NCI-H1105 treated with DMSO at 0.1 percent for 48 hours (cell line): ENCODE measurements at regions not wholly inside any gene's neighbourhood (a gene's known extent, or its start where the extent isn't known, plus 50 kb on each side); places are given as distances from the start of the nearest gene placed in this dataset.

ENCODE experiments used
- DNase-seq: peaks from one replicate; lab custom pipeline; 2025; lab: John Stamatoyannopoulos, UW

DNA sequence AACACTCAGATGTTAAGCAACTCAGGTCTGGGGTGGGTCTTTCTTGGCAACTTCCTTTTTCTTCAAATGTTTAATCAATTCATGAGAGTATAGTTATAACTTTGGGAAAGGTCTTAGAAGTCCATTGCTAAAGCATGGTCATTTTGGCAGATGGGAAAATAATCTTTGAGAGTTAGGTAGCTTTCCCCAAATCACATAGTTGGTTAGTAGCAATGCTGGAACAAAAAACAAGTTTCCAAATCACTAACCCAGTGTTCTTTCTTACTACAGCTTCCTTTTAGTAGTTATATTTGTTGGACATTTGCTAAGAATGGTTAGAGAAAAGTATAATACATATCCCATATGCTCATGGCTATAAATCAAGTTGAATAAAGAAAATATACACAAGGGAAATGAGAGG is 185.2 kb upstream of the SLC14A2 start:
- DNase-seq: no peak

DNA sequence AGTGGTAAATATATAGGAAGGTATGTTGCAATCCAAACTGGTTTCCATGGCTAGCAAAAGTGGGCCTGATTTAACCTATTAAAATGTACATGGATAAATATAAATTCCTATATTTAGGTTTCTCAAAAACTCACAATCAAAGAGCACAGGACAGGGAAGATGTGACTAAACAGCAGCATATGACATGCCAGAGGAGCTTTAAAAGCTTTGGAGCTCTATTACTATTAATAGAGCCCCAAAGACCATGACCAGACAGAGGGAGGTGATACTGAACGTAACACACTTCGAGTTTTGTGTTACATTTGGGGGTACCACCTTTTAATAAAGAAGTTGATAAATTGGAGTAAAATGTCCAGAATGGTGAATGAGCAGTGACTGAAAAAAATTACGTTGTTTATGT is 179.5 kb upstream of the SLC14A2 start:
- DNase-seq: no peak

DNA sequence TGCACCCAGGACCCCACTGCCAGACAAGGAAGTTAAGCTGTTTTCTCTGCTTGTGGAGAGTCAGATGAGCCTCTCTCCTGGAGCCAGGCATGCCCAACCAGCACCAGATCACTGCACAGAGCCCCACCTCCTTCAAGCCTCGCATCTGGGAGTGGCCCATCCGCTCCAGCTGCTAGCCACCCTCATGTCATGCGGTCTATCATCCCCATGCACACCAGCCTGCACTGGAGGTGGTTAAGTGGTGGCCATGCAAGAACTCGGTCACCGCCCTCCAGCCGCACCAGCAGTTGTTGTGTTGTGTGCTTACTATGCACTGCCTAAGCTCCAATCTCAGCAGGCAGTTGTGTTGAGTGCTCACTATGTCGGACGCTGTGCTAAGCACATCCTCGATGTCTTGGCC is 177.9 kb upstream of the SLC14A2 start:
- DNase-seq: no peak

DNA sequence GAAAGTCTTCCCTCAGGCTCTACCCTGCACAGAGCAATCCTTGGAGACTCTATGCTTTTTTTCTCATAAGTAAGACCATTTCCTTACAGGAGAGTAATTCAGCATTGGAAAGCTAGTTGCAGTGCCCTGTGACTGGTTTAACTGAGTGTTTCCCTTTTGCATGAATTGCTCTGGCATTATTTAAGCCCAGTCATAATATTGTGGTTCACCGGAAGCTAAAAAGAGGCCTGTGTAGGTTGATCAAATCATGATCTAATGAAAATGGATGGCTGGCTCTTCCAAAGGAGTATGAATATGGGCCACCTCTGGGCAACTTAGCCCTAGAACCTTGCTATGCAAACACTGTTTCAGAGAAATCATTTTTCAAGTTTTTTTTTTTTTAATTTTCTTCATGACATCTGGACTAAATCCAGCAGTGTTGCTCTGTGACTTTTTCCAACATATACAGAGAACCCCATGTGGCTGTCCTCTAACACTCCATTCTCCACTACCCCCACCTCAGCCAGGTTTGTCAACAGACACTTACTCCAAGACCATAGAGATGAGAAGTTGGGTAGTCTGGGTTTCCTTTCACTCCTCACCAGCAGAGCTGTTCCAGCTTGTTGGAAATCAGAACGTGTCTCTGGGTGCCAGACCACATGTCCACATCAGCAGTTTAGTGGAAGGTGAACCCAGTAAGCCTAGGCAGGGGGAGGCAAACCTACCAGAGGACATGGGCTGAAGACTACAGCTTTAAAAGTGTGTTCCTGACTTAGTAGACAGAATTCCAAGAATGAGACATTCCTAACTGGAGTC is 175.2 kb upstream of the SLC14A2 start:
- DNase-seq: no peak

DNA sequence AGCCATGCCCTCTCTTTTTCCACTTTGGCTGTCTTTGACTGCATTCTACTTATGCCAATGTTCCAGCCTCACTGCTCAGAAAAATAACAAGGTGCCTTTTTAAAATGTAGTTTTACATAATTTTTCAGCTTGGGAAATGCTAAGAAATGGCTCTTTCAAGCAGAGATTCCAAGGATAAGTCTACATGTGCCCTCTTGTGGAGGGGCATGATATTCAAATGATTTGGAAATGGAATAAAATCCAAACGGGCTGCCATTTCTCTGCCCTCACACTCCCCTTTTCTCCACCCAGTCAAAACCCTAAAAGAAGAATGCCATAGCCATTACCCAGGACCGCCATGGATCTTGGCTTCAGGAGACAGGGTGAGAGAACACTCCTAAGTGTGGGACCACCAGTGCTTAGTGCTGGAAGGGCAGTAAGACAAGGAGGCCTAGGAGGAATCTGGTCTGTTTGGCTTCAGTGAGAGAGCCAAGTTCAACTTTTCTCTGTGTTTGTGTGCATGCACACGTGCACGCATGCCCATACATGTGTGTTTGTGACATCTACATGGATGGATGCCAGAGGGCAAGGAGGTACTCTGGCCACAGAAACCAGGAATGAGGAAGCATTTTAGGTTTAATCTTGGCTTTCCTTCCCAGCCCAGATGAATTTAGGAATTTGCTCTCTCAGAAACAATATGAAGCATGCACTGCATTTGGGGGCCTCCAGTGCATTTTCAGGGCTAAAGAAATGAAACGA is 174.0 kb upstream of the SLC14A2 start:
- DNase-seq: no peak

DNA sequence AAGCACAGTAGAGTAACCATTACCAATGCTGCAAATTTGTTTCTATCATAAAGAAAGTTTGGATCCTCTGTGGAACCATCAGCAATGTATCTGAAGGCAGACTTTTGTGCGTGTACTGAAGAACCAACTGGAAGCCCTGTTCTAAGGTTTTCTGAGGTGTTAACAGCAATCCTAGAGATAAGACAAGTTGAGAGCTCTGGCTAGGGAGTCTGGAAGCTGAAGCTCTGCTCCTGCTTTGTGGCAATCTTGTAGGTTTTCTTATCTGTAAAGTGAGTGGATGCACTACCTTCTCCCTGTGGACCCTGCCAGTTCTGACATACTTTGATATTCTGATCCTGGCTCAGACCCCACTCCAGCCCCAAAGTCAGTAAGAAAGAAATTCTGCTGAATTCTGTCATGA is 171.2 kb upstream of the SLC14A2 start:
- no peak for DNase-seq

DNA sequence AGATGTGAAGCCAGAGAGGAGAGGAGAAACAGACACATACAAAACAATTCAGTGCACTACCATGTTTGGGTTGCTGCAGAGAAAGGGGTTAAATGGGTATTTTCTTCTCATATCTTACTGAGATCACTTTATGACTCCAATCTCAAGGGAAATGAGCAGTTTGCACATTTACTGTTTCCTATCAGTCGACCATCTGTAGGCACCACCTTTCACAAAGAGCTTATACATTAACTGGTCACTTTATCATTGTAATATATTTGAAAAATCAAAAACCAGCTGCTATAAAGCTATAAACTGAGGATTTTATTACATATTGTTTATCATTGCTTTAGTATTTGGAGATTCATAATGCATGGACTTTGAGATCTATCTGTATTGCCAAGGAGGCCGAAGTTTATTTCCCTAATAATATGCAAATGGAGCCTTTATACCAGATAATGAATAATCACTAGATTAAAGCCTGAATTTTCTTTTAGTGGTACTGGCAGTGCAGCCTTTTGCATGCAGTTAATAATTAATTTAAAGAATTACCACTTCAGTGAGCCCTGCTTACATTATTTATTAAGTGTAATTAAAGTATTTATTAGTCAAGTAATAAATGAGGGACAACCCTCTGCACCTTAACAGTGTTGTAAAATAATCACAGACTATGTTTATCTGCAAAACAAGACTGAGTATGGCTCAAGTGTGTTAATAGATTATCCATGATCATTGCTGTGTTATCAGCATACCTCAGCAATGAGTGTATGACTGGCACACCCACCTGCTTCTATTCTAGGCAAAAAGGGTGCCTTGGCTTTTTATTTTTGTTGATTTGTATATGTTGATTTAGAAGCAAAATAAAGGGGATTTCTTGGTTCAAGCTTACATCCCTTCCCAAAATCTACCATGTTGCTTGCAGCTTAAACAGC is 167.7 kb upstream of the SLC14A2 start:
- DNase-seq: no peak

- no peak for DNase-seq
Measured at GRCh38 chr18:45448871-45449270, 166.4 kb upstream of the SLC14A2 start.

DNA sequence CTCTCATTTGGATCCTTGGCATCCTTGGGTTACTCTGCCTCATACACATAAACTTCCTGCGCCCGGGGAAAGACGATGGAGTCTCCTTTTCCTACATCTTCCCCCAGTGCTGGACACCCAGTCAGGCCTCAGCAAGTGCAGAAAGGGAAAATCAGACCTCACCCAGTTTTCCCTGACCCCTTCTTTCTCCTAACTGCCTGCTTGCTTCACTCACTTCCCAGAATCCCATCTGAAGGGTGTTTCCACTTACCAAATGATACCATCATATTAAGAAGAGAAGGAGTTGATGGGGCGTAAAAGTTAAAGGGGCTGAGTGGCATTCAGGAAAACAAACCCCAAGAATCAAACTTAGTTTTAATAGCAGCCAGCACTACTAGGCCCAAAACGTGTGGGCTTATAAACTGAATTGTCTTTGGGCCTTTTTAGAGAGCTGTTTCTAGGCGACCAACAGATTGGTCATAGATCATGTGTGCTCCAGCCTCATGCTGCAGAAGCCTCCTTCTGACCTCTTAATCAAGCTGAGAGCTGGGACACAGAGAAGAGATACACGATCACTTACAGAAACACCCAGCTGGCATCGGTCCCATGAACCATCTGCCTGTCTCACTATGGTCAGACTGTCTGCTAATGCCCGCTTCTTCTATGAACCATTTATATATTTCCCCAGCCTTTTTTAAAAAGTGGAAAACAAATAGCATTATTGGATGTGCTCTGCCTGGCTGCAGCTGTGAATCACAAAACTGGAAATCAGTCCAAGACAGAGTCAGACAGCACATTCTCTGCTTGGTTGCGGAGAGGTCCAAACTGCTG is 165.7 kb upstream of the SLC14A2 start:
- DNase-seq: peak; percentile 47

- peak; percentile 82 for DNase-seq
Measured at GRCh38 chr18:45456090-45457021, 158.9 kb upstream of the SLC14A2 start.

DNA sequence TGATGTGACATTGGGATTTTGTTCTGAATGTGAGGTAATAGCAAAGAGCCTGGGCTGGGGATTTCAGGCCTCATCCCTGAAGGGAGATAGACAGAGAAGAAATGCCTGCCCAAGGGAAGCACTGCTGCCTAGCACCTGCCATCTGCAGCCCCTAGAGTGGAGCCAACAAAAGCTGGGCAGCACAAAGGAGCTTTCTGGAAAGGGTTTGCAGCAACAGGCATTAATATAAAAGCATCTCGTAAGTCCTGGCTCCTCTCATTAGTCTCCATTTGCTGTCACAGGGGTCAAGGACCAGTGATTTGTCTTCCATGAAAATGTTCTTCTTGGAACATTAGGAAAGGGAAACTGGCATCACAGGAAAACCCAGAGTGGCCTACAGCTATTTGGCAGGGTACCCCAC is 157.2 kb upstream of the SLC14A2 start:
- DNase-seq: no peak

GRCh38 chr18:45462179-45462578 is 153.1 kb upstream of the SLC14A2 start:
- no peak for DNase-seq

- no peak for DNase-seq
Measured at GRCh38 chr18:45463451-45463850, 151.8 kb upstream of the SLC14A2 start.

DNA sequence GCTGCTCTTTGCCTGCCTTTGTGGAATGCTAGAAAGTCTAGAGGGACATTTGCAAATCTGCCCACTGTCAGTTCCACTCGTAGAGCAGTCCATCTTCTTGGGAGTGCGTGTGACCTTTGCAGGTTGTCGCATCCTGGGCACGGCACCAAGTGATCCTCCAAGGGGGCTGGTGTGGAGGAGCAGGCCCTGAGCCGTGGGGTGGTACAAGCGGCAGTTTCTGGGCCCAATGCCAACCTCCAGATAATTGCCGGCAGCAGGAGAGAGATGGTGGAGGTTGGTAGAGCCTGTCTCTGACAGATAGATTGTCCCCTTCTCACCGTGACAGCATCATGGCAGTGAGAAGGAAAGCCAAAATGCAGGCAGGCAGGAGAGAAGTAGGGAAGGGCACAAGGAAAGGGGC is 150.7 kb upstream of the SLC14A2 start:
- DNase-seq: peak; percentile 94

- no peak for DNase-seq
Measured at GRCh38 chr18:45467293-45467692, 148.0 kb upstream of the SLC14A2 start.

DNA sequence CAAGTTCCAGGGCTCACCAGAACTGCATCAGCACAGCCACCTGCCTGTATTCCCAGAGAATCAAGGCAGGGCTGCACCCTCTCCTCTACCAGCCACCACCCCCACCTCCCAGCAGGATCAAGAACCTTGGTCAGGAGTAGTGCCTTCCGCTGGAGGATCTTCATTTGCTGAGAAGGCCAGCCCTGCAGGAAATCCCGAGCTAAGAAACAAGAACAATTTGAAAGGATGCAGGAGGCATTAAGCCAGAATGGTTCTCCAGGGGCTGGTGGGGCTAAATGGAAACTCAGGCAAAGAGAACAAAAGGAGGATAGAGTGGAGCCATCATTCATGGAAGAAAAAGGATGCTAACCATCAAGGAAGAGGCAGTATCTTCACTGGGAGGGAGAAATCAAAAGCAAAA is 147.3 kb upstream of the SLC14A2 start:
- no peak for DNase-seq

DNA sequence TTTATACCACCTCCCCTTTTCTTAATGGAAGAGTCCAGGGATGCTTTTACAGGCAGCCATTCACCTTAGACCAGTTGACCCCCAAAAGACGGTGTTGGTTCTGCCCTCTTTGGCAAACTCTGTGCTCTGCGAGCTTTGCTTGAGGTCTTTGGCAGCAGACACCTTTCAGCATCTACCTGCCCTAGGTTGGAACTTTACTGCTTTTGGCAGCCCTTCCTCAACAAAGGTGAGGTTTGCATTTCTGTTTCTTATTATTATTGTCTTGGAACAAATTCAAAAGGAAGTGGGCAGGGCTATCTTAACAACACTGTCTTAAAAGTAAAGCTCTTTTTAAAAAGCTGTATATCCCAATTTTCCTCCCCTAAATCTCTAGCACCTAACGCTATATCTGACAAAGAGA is 136.4 kb upstream of the SLC14A2 start:
- no peak for DNase-seq

GRCh38 chr18:45480219-45481015 is 134.9 kb upstream of the SLC14A2 start:
- DNase-seq: no peak

DNA sequence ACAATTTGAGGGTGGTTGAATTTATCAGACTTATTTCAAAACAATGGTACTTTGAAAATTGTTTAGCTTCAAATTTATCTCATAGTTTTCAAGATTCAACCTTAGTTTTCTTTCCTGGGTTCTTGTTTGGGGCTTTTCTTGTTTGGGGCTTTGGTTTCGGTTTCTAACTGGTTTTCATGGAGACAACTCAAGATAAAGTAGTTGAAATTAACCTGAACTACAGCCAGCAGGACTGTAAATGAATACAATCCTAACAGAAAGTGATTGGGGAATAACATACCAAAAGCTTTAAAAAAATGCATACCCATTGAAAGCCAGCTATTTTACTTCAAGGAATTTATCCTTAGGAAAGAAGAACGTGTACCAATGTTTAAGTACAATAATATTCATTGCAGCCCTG is 133.5 kb upstream of the SLC14A2 start:
- no peak for DNase-seq

DNA sequence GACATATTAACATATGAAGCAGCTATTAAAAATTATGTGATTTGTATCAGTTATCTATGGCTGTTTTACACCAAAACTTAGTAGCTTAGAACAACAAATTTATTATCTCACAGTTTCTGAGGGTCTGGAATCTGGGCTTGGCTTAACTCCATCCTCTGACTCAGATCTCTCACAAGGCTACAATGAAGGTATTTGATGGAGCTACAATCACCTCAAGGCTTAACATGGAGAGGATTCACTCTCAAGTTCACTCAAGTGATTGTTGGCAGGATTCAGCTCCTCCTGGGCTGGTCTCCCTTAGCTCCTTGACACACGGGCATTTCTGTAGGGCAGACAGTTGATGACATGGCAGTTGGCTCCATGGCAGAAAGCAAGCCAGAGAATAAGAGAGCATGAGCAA is 133.0 kb upstream of the SLC14A2 start:
- no peak for DNase-seq
